ENCODE measurements at regions not wholly inside any gene's neighbourhood (a gene's known extent, or its start where the extent isn't known, plus 50 kb on each side); places are given as distances from the start of the nearest gene placed in this dataset.
"Not testable (repeated sequence)": the region's sequence is repeated elsewhere in the genome, so short reads cannot be mapped to it uniquely, and the experiment has no call there.

DNA sequence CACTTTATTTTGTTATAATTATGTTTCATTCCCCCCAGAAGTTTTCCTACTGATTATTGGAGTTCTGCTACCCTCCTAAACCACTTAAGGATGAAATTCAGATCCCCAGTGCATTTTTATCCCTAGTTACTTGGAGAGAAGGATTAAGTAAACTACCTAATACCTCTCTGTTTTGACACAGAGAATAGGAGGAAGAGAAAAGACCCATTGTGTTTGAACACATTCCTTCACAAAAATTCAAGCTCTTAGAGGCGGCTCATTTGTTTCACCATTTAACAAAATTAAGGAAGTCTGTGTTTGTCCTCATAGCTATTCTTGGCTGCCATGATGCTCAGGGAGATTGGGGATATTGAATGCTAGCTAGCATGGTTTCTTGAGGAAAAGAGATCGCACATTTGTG lies 492.6 kb downstream of the EBF1 start:
- FAIRE-seq (no peak), DNase-seq (ENCODE audit: low spot score in 2 of 2) (no peak)

DNA sequence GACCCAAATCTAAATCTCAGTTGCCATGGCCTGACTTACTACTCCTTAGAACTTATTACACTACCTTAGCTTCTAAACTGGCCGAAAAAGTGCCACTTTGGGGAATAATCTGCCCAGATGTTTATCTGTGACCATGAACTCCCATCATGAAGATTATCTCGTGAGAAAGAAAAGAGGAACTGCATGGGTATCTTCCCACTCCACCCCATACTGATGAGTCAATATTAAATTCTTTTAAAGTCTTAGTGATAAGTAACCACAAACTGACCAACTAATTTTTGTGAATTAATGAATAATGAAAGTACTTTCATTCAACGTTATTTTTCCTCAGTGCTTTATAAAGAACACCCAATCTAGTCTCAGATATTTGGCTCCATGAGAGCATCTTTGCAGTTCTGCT lies 493.5 kb downstream of the EBF1 start:
- no peak for DNase-seq (ENCODE audit: low spot score in 2 of 2)

DNA sequence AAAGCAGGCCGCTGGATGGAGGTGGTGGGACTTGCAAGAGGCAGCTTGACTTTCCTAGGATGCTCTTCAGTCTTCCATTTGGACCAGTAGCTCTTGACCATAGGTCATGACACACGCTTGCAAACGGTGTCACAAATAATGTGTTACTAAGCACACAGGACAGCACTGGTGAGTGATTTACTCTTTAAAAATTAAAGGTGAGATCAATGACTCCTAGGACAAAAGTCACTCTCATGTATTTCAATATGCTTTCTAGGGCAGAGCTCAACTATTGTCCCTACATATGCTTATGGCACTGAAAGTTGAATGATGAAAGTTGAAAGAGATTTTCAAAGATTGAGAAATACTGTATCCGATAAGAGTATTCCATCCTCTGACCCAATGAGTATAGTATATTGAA lies 496.7 kb downstream of the EBF1 start:
- FAIRE-seq (no peak), DNase-seq (ENCODE audit: low spot score in 2 of 2) (no peak)

More for the DNA sequence above, 493.5 kb downstream of the EBF1 start:
- FAIRE-seq: no peak

DNA sequence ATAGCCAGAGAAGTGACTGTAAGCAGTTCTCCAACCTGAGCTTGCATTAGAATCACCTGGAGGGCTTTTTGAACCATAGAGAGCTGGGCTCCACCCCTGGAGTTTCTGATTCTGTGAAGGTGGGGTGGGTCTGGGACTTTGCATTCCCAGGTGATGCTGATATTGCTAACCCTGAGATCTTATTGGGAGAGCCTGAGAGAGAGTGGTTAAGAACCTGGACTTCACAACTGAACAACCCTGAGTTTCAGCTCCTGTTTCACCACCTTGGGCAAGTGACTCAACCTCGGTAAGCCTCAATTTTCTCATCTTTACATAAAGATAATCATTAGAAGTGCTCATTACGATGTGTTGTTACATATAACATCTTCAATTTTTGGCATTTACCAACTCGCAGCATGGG lies 498.6 kb downstream of the EBF1 start:
- DNase-seq (ENCODE audit: low spot score in 2 of 2): no peak

DNA sequence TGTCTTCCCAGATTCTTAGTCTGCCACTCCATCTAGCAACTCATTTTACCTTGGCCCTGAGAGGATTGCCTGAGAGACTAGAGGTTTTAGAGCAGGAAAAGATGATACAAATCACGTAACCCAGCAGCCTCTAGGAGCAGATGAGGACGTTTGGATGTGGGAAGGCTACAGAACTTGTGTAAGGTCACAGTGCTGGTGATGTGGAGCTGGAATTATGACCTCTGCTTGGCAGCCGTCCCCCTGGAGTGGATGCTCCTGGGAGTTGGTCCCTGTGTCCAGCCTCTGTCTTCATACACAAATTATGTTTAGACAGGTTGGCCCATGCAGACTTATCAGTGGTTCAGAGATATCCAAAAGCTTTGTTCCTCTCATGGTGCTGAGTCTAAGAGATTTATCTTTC lies 499.0 kb downstream of the EBF1 start:
- FAIRE-seq: no peak

More for the DNA sequence above, 498.6 kb downstream of the EBF1 start:
- FAIRE-seq: no peak

DNA sequence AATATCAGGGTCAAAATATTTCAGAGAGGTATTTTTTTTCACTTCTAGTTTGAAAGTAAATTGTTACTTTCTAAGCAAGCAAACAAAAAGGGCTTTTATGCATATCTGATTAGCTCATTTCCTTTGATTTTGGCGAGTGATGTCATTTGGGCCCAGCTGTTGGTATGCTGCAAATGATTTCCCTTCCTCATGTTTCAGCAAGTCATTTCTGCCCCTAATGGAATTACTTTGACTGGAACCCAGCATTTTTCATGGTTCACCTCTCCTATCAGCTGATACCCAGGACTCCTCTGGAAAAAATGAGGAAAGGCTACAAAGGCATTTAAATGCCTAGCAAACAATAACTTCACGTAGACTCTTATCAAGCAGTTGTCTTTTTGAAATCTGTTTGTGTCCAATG lies 500.6 kb downstream of the EBF1 start:
- DNase-seq (ENCODE audit: low spot score in 2 of 2): no peak
- FAIRE-seq: no peak

More for the DNA sequence above, 499.0 kb downstream of the EBF1 start:
- no peak for DNase-seq (ENCODE audit: low spot score in 2 of 2)

DNA sequence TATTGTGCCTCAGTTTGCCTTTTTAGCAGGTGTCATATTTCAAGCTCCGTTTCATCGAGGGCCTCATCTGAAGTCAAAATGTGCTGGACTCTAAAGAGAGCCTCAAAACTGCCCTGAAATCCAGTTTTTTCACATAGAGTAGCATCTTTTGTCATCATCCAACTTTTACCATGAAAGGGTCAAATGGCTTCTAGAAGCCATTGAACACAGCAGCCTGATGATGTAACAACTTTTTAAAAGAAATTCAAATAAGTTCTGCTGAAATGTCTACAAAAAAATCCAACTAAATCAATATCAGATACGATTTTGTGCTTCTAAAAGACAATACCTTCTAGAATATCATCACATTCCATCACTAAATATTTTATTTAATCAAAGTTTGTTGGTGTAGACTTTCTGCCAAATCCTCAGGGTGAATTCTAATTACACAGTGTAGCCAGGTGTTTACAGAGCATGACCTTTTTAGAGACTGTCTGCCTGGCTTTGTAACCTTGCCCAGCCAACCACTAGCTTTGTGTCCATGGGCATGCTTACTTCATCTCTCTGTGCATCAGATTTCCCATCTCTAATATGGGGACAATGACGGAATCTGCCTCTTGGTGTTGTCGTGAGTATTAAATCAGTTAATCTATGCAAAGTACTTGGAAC lies 505.0 kb downstream of the EBF1 start:
- DNase-seq (ENCODE audit: low spot score in 2 of 2) (no peak), FAIRE-seq (no peak)

DNA sequence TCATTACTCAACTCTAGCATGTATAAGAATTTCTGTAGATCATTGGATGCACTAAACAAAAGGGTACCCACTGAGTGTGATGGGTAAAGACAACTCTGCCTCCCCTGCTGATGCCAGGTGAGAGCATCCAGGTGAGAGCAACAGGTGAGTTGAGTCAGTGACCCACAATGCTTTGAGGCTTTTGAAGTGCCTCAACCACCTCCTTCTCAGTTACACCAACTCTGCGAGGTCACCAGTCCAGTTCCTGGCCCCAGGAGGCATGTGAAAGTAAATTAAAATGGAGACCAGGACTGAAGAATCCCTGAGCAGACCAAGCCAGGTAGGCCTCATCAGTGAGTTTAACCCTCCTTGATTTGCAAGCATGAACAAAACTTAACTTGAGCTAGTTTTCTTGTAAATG lies 505.8 kb downstream of the EBF1 start:
- DNase-seq (ENCODE audit: low spot score in 2 of 2) (no peak), FAIRE-seq (no peak)

DNA sequence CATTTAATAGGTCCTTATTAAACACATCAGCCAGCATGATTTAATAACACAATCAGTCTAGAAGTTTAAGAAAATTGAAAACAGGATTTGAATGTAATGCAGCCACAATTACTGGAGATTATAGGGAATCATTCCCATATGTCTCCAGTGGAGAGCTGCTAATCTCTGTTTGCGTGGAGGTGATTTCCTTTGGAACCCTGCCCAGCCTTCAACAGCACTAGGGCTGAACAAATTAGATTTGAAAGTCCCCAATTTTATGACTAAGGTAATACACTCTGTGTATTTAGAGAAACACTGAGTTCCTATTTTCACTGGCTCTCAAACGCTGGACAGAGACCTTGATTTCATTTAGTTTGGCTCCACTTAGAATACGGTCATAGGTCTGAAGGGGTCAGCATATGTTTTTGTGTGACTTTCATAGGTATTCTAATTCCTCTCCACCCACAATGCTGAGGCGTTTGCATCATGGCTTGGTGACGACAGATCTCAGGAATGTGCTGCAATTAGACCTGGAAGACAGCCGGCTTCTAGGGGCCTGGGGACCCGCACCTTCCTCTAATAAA lies 508.3 kb downstream of the EBF1 start:
- no peak for FAIRE-seq
- DNase-seq (ENCODE audit: low spot score in 2 of 2): no peak

DNA sequence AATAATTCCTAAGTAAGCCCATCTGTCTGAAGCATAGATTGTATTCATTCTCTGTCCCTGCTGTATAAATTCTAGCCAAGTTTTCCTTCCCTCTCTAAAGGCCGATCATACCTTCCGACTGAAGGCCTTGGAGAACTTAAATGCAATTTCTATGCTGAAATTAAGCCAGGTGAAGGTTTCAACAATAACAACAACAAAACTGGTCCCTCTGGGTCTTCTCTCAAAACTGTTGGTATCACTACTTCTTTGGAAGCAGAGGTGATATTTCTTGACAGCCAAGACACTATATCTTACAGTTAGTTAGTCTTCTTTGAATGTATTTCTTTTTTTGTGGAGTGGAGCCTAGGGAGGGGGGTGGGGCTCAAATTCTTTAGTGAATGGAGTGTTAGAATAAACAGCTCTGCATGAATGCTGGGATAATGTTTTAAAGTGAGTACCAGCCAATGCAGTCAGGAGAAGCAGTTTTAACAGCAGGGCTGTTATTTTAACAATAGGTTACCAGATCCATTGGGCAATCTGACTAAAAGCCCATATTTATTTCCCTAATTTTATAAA lies 508.9 kb downstream of the EBF1 start:
- FAIRE-seq: no peak
- no peak for DNase-seq (ENCODE audit: low spot score in 2 of 2)

DNA sequence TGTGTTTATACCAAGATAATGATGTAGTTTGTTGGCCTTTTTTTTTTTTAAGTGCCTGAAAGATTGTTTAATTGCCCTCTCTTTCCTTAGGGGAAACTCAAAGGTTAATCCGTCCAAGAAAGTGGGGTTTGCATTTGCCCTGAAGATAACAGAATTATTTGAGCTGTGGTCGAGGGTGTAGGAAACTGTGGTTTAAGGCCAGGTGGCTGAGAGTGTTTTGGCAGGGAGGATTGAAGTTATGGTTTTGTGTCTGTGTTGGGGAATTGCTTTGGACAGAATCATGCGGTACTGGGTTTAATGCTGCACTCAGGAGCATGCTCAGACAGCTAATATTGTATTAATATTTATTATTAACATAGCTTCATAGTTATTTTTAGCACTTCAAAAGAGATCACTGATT lies 509.8 kb downstream of the EBF1 start:
- FAIRE-seq (no peak), DNase-seq (ENCODE audit: low spot score in 2 of 2) (no peak)

DNA sequence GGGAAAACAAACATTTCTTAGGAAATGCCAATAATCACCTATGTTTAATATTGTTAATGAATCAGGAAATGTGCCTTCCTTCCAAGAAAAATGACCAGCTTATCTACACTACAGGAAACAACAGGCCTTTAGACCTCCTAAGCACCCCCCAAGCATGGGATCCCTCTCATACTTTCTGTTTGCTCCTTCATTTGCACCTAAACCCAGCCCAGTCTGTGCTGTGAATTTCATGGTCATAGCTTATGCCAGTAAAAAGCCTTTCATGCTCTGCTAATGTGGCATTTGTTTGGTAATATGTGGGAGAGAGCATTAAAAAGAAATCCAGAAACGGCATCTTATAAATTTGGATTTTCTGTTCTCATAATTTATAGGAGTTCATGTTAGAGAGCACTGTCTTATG lies 511.1 kb downstream of the EBF1 start:
- FAIRE-seq (no peak), DNase-seq (ENCODE audit: low spot score in 2 of 2) (no peak)

DNA sequence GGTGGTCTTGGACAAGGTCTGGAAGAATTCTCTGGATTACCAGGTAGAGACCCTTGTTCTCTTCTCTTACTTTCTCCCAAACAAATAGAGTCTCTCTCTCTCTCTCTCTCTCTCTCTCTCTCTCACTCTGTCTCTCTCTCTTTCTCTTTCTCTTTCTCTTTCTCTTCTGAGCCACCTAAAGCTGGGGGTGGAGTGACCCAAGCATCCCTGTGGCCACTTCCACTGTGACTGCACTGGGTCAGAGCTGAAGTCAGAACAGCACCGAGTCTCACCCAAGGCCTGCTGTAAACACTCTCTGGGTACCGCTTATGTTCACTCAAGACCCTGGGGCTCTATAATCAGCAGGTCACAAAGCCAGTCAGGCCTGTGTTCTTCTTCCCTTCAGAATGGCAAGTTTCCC lies 513.7 kb downstream of the EBF1 start:
- DNase-seq (ENCODE audit: low spot score in 2 of 2) (no peak), FAIRE-seq (no peak)

DNA sequence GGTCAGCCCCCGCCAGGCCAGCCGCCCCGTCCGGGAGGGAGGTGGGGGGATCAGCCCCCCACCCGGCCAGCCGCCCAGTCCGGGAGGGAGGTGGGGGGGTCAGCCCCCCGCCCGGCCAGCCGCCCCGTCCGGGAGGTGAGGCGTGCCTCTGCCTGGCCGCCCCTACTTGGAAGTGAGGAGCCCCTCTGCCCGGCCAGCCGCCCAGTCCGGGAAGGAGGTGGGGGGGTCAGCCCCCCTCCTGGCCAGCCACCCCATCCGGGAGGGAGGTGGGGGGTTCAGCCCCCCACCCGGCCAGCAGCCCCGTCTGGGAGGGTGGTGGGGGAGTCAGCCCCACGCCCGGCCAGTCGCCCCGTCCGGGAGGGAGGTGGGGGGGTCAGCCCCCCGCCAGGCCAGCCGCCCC lies 517.0 kb downstream of the EBF1 start:
- not testable (repeated sequence) for FAIRE-seq; DNase-seq (ENCODE audit: low spot score in 2 of 2)

DNA sequence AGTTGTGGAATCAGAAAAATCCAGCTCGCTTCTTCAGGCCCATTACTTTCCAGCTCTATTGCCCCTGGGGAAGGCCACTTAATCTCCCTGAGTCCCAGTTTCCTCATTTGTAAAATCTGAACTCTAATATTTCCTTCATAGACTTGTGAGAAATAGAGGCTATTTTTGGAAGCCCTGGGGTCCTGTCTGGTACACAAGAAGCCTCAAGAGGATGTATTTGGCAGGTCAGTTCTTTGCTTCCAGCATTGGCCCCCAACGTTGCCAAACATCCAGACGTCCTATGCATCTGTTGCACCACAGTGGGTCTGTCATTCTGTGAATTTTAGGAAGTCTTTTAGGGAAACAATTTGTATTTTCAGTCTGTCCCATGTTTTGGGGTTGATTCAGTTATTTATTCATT lies 525.9 kb downstream of the EBF1 start:
- no peak for FAIRE-seq
- no peak for DNase-seq (ENCODE audit: low spot score in 2 of 2)

DNA sequence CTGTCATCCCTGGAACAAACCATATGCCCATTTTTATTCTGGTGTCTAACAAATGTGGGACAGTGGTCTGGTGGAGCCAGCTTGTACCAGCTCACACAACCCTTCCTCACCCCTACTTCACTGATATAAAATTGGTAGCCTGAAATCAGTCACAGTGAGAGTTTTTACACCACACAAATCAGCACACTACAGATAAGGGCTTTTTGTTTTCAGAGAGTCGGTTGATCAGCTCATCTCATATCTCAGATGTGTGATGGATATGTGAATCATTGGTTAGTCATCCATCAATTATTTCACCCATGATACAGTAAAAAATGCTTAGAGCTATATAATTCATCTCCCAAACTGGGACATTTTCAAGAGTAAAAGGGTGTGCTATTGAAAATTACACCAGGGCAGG lies 529.2 kb downstream of the EBF1 start:
- no peak for FAIRE-seq
- no peak for DNase-seq (ENCODE audit: low spot score in 2 of 2)

DNA sequence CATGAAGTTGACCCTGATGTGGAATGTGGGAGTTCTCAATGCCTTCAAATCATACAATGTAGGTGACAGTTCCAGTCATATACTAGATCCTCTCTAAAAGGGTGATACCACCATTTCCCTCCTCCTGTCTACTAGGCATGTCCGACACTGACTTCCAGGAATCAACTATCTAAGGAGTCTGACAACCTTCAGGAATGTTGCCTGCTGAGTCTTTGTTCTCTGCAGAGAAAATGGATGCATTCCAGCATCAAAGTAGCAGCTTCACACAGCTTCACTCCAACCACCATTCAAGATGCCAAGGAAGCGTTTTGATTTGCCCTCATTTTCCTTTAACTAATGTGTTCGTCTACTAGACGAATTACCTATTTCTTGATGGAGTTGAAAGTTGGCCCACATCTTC lies 530.2 kb downstream of the EBF1 start:
- FAIRE-seq (no peak), DNase-seq (ENCODE audit: low spot score in 2 of 2) (no peak)

DNA sequence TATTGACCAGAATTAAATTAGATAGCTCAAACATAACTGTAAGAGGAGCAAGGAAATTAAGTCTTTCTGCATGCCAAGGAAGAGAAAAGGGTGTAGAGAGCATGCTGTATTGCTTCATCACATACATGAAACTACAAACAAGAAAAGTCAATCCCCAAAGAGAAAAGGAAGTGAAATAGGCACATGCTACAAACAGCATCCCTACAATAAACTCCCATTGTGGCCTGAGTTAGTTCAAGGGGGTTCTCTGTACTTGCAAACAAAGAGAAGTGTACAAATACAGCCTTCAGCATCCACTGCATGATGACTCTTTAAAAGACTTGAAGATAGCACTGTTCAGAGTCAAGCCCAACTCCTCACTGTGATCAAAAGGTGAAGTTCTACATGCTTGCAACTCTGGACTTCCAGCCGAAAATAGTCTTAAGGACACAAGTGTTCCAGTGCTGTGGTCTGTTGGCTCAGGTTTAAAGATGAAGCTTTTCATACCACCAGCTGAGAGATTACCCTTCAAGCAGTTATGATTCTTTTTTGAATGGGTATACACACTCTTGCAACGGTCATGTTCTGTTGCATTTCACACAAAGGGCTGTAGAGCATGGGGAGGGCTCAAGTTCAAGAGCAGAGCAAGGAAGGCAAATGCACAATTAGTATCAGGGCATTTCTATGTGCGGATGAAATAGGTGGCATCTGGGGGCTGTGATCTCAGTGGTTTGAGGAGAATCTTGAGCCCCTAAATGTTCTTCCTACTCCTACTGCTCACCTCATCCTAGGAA lies 534.5 kb downstream of the EBF1 start:
- DNase-seq (ENCODE audit: low spot score in 2 of 2) (no peak), FAIRE-seq (no peak)

DNA sequence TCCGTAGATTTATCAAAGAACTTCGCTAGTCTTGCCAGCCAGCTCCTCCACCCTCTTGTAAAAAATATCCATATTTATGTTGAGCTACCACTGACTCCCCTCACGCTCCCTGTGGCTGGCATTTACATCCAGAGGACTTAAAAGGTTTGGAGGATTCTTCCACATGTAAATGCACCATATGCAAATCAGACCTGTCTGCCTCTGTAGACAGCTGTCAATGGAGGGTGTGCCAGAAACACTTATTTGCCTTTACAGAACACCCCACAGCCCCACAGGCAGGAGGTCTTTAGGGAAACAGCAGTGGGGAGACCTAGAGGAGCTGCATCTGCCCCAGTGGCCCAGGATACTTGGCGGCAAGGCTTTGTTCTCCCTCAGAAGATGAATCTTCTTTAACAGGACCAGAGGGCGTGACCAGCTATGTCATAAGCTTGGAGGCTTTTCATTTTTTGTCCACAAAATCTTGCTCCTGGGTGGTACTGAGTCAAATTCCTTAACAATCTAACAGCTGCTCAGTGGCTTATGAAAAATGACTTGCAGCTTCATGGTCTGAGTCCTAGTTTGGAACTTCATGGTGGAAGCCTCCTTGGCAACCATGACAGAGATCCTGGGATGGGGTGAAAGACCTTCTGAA lies 535.8 kb downstream of the EBF1 start:
- no peak for DNase-seq (ENCODE audit: low spot score in 2 of 2)
- no peak for FAIRE-seq

DNA sequence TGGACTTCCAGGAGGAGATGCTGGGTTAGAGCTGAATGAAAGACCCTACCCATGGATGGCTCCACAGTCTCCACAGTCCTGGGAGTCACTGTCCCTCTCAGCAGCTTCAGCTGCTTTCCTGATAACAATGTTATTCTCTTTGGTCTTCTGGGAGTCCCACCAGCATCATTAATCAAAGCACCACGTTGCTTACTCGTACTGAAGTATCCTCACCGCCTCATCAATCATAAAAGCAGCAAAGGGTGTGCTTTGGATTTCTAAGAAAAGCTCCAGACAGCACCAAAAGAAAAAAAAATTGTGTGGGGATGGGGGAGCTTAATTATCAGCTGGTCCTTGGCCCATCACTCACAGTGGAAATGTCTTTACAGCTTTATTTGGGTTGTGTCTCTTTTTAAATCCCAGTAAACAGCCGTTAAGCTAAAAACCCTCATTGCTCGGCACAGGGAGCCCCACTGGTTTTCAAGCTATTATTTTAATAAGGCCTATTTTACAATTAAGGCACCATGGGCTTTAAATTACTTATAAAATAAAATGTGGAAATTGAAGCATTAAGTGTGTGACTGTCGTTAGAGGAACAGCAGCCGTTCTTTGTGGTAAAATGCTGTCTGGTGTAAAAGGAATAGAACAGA lies 538.0 kb downstream of the EBF1 start:
- DNase-seq (ENCODE audit: low spot score in 2 of 2): no peak
- FAIRE-seq: no peak

DNA sequence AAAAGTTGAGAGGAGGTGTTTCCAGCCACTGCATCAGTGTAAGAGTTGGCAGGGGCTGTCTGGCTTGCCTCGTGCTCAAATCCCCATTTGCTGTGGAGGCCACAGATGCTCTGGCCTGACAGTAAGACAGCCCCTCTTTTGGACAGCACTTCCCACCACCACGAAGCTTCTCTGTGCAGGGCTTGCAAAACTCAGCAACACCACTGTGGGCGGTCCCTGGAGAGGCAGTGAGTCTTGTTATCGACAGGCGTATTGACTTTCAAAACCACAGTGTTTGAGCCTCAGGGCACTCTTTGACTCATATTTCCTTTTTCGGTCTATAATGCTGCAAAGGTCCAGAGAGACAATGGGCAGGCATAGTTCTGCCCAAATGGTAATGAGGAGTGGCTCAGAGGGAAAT lies 539.5 kb downstream of the EBF1 start:
- no peak for DNase-seq (ENCODE audit: low spot score in 2 of 2)
- no peak for FAIRE-seq

Measured in frontal cortex (tissue), 3 donors.